ENCODE measurements at regions not wholly inside any gene's neighbourhood (a gene's known extent, or its start where the extent isn't known, plus 50 kb on each side); places are given as distances from the start of the nearest gene placed in this dataset.

GRCh38 chr4:126715067-126715466, 917.7 kb upstream of the INTU start:
- Histone ChIP-seq H3K36me3 (no peaks in the 10 kb centered on the region), H3K9me3 (no peaks in the 10 kb centered on the region), H3K4me1 (ENCODE audit: insufficient read depth) (no peaks in the 10 kb centered on the region), H3K4me3 (no peak overlapping the region), H3K27ac (no peak overlapping the region), H3K27me3 (no peaks in the 10 kb centered on the region)
- 94 to 98% (median 97%) methylated on average over 8 of the region's 8 CpGs for WGBS, 3 donors
- no peak for TF ChIP-seq CTCF (IDR thresholded peaks at IDR 0.05)
- no peak for TF ChIP-seq EP300 (IDR thresholded peaks at IDR 0.05)
- TF ChIP-seq POLR2A (IDR thresholded peaks at IDR 0.05): no peak
- intact Hi-C loops (cut with DNase I): no loop called here
- no peak for DNase-seq

GRCh38 chr4:126715681-126716080, 917.1 kb upstream of the INTU start:
- no peak for DNase-seq
- WGBS, 3 donors: 96 to 98% (median 97%) methylated on average over 3 of the region's 3 CpGs
- intact Hi-C loops (cut with DNase I): no loop called here
- Histone ChIP-seq H3K36me3 (no peaks in the 10 kb centered on the region), H3K27me3 (no peaks in the 10 kb centered on the region), H3K27ac (no peak overlapping the region), H3K9me3 (no peaks in the 10 kb centered on the region), H3K4me1 (ENCODE audit: insufficient read depth) (no peaks in the 10 kb centered on the region), H3K4me3 (no peak overlapping the region)
- no peak for TF ChIP-seq POLR2A (IDR thresholded peaks at IDR 0.05)
- TF ChIP-seq EP300 (IDR thresholded peaks at IDR 0.05): no peak
- TF ChIP-seq CTCF (IDR thresholded peaks at IDR 0.05): no peak

- 66 to 69% (median 67%) methylated on average over 4 of the region's 4 CpGs for WGBS, 3 donors
- H3K4me1 ChIP-seq (ENCODE audit: insufficient read depth): no peaks in the 10 kb centered on the region
- H3K4me3 ChIP-seq: no peak overlapping the region
- H3K36me3 ChIP-seq: no peaks in the 10 kb centered on the region
- intact Hi-C loops (cut with DNase I): no loop called here
- H3K27ac ChIP-seq: no peak overlapping the region
- TF ChIP-seq EP300 (IDR thresholded peaks at IDR 0.05): no peak
- TF ChIP-seq POLR2A (IDR thresholded peaks at IDR 0.05): no peak
- TF ChIP-seq CTCF (IDR thresholded peaks at IDR 0.05): no peak
- no peaks in the 10 kb centered on the region for H3K27me3 ChIP-seq
- DNase-seq: no peak
- H3K9me3 ChIP-seq: no peaks in the 10 kb centered on the region
Observed at GRCh38 chr4:126718136-126718535, 914.6 kb upstream of the INTU start.

- intact Hi-C loops (cut with DNase I): no loop called here
- H3K27ac ChIP-seq: no peak overlapping the region
- no peak for DNase-seq
- TF ChIP-seq EP300 (IDR thresholded peaks at IDR 0.05): no peak
- no peak for TF ChIP-seq POLR2A (IDR thresholded peaks at IDR 0.05)
- TF ChIP-seq CTCF (IDR thresholded peaks at IDR 0.05): no peak
- no peak overlapping the region for H3K4me3 ChIP-seq
- H3K9me3 ChIP-seq: no peaks in the 10 kb centered on the region
- H3K27me3 ChIP-seq: no peaks in the 10 kb centered on the region
- H3K4me1 ChIP-seq (ENCODE audit: insufficient read depth): no peaks in the 10 kb centered on the region
- whole genome bisulfite sequencing, 3 donors: 61 to 75% (median 66%) methylated on average over 3 of the region's 3 CpGs
- H3K36me3 ChIP-seq: no peaks in the 10 kb centered on the region
Observed at GRCh38 chr4:126719852-126720251, 912.9 kb upstream of the INTU start.

- H3K4me1 ChIP-seq (ENCODE audit: insufficient read depth): no peaks in the 10 kb centered on the region
- intact Hi-C loops (cut with DNase I): no loop called here
- no peaks in the 10 kb centered on the region for H3K36me3 ChIP-seq
- no peak overlapping the region for H3K27ac ChIP-seq
- DNase-seq: no peak
- no peaks in the 10 kb centered on the region for H3K27me3 ChIP-seq
- no peaks in the 10 kb centered on the region for H3K9me3 ChIP-seq
- TF ChIP-seq CTCF (IDR thresholded peaks at IDR 0.05) (no peak), EP300 (IDR thresholded peaks at IDR 0.05) (no peak), POLR2A (IDR thresholded peaks at IDR 0.05) (no peak)
- H3K4me3 ChIP-seq: no peak overlapping the region
Observed at GRCh38 chr4:126725906-126726305, 906.9 kb upstream of the INTU start.
